ENCODE measurements at regions not wholly inside any gene's neighbourhood (a gene's known extent, or its start where the extent isn't known, plus 50 kb on each side); places are given as distances from the start of the nearest gene placed in this dataset.

GRCh38 chr13:65112123-65112522, 2118.0 kb downstream of the PCDH9 start (continued):
- TF ChIP-seq ZNF462 (CRISPR knock-in tag; IDR thresholded peaks at IDR 0.05) (no peak), REST (IDR thresholded peaks at IDR 0.05; ENCODE audit: unreplicated experiment) (no peak), CREB1 (CRISPR knock-in tag; IDR thresholded peaks at IDR 0.05; ENCODE audit: low read depth) (no peak), JUNB (IDR thresholded peaks at IDR 0.05; ENCODE audit: unreplicated experiment) (no peak), EZH2 (IDR thresholded peaks at IDR 0.05; ENCODE audit: low read depth, unreplicated experiment) (no peak)

- no peak overlapping the region for H3K4me3 ChIP-seq
- no peak overlapping the region for H3K4me2 ChIP-seq
- no peak overlapping the region for H3K27ac Mint-ChIP-seq
- H3F3A ChIP-seq (replicated peaks; ENCODE audit: low read depth): no peaks in the 10 kb centered on the region
- no peaks in the 10 kb centered on the region for H3K36me3 Mint-ChIP-seq (ENCODE audit: low read depth)
- no peak for ATAC-seq
- H3K27me3 ChIP-seq (ENCODE audit: insufficient read depth): no peaks in the 10 kb centered on the region
- H3K27me3 Mint-ChIP-seq (ENCODE audit: insufficient read depth, low read depth, poor library complexity): no peaks in the 10 kb centered on the region
- H3K79me2 ChIP-seq (replicated peaks; ENCODE audit: insufficient read depth): no peaks in the 10 kb centered on the region
- H3K36me3 ChIP-seq (ENCODE audit: insufficient read depth): no peaks in the 10 kb centered on the region
- no peak overlapping the region for H3K4me3 Mint-ChIP-seq
- no peaks in the 10 kb centered on the region for H3K4me1 Mint-ChIP-seq
- H3K9me2 ChIP-seq (ENCODE audit: insufficient read depth): no peaks in the 10 kb centered on the region
- no peak overlapping the region for H2AFZ ChIP-seq
- H3K9me3 Mint-ChIP-seq: peaks cover 18% of the 10 kb centered on the region
- DNase-seq (ENCODE audit: low spot score): no peak
- no peaks in the 10 kb centered on the region for H4K20me1 ChIP-seq (replicated peaks; ENCODE audit: insufficient read depth)
- no peak overlapping the region for H3K27ac ChIP-seq (ENCODE audit: low read depth)
- H3K4me1 ChIP-seq (ENCODE audit: insufficient read depth): no peaks in the 10 kb centered on the region
- TF ChIP-seq POLR2AphosphoS5 (IDR thresholded peaks at IDR 0.05; ENCODE audit: low read depth): no peak
- no peak for TF ChIP-seq ZNF462 (CRISPR knock-in tag; IDR thresholded peaks at IDR 0.05)
- TF ChIP-seq ZNF331 (CRISPR knock-in tag; IDR thresholded peaks at IDR 0.05; ENCODE audit: low read depth): no peak
Measured at GRCh38 chr13:65111223-65111622, 2118.9 kb downstream of the PCDH9 start.

Measured in GM23338 (cell line).